NT2/D1 (cell line): ENCODE measurements at regions not wholly inside any gene's neighbourhood (a gene's known extent, or its start where the extent isn't known, plus 50 kb on each side); places are given as distances from the start of the nearest gene placed in this dataset.

Source experiments
- YY1 ChIP-seq: IDR thresholded peaks from 2 replicates; pipeline ENCODE4 v1.6.1; 2011; ENCODE audit not compliant: insufficient read length, insufficient read depth
- ZNF274 ChIP-seq: IDR thresholded peaks from 2 replicates; pipeline ENCODE4 v1.6.1; 2011; ENCODE audit warnings: mild to moderate bottlenecking, low read depth, low read length

- no peak for TF ChIP-seq ZNF274
- TF ChIP-seq YY1 = no peak
These were observed 1401.0 kb downstream of the BRD1 start for GRCh38 chr22:48426466-48427380.
